Astrocyte (in vitro differentiated cells and primary cell): ENCODE measurements at regions not wholly inside any gene's neighbourhood (a gene's known extent, or its start where the extent isn't known, plus 50 kb on each side); places are given as distances from the start of the nearest gene placed in this dataset.

Experiments
- DNase-seq: peaks from one replicate; pipeline ENCODE4 v3.0.0-alpha.2; 2010; ENCODE audit warnings: low read depth
- FAIRE-seq: peaks from 2 replicates; lab custom pipeline; 2011; peaks lifted over from hg19 to GRCh38; lab: Jason Lieb, UNC
- H2AFZ ChIP-seq: 2 replicates; pipeline ENCODE4 v1.6.0; 2012; ENCODE audit warnings: low read depth, low read length, inconsistent platforms
- H3K27ac ChIP-seq: 2 replicates; pipeline ENCODE4 v1.5.1; 2011; ENCODE audit warnings: low read depth, low read length, inconsistent platforms
- H3K27me3 ChIP-seq: 2 replicates; pipeline ENCODE4 v1.6.0; 2011; ENCODE audit warnings: low read length, inconsistent platforms; ENCODE audit not compliant: insufficient read depth
- H3K36me3 ChIP-seq: 2 replicates; pipeline ENCODE4 v1.5.1; 2011; ENCODE audit warnings: low read length, inconsistent platforms; ENCODE audit not compliant: insufficient read depth
- H3K4me1 ChIP-seq: 2 replicates; pipeline ENCODE4 v1.5.1; 2011; ENCODE audit warnings: low read length, inconsistent platforms; ENCODE audit not compliant: insufficient read depth
- H3K4me2 ChIP-seq: 2 replicates; pipeline ENCODE4 v1.6.0; 2012; ENCODE audit warnings: low read length, inconsistent platforms
- H3K4me3 ChIP-seq: 2 replicates; pipeline ENCODE4 v1.5.1; 2011; ENCODE audit warnings: low read depth, mild to moderate bottlenecking, low read length, inconsistent platforms; ENCODE audit not compliant: insufficient read depth
- H3K79me2 ChIP-seq: 2 replicates; pipeline ENCODE4 v1.6.0; 2012; ENCODE audit warnings: mild to moderate bottlenecking, low read length, inconsistent platforms; ENCODE audit not compliant: insufficient read depth
- H3K9ac ChIP-seq: 2 replicates; pipeline ENCODE4 v1.6.0; 2012; ENCODE audit warnings: mild to moderate bottlenecking, low read length, inconsistent platforms
- H3K9me3 ChIP-seq: 2 replicates; pipeline ENCODE4 v1.5.1; 2012; ENCODE audit warnings: low read depth, mild to moderate bottlenecking, low read length, inconsistent platforms; ENCODE audit not compliant: insufficient read depth
- H4K20me1 ChIP-seq: 2 replicates; pipeline ENCODE4 v1.6.0; 2012; ENCODE audit warnings: low read length, inconsistent platforms; ENCODE audit not compliant: insufficient read depth
- H3K27ac Mint-ChIP-seq: one replicate; pipeline ENCODE4 v1.8.0; 2021; ENCODE audit warnings: mild to moderate bottlenecking, mixed read lengths; ENCODE audit not compliant: unreplicated experiment
- H3K27me3 Mint-ChIP-seq: one replicate; pipeline ENCODE4 v1.8.0; 2021; ENCODE audit warnings: low read depth, mixed read lengths; ENCODE audit not compliant: unreplicated experiment
- H3K36me3 Mint-ChIP-seq: one replicate; pipeline ENCODE4 v1.8.0; 2021; ENCODE audit warnings: low read depth, mixed read lengths; ENCODE audit not compliant: unreplicated experiment
- H3K4me1 Mint-ChIP-seq: one replicate; pipeline ENCODE4 v1.8.0; 2021; ENCODE audit warnings: low read depth, mixed read lengths; ENCODE audit not compliant: unreplicated experiment
- H3K4me3 Mint-ChIP-seq: one replicate; pipeline ENCODE4 v1.8.0; 2021; ENCODE audit warnings: mild to moderate bottlenecking, moderate library complexity, mixed read lengths; ENCODE audit not compliant: unreplicated experiment
- H3K9me3 Mint-ChIP-seq: one replicate; pipeline ENCODE4 v1.8.0; 2021; ENCODE audit warnings: mild to moderate bottlenecking, mixed read lengths; ENCODE audit not compliant: unreplicated experiment
- CTCF ChIP-seq: IDR thresholded peaks from 2 replicates; pipeline ENCODE4 v1.5.1; 2011; ENCODE audit warnings: low read depth, mild to moderate bottlenecking, inconsistent platforms, low read length, moderate library complexity; ENCODE audit not compliant: insufficient read depth
- EZH2 ChIP-seq: IDR thresholded peaks from 2 replicates; pipeline ENCODE4 v1.6.1; 2012; ENCODE audit warnings: mild to moderate bottlenecking, low read length, inconsistent platforms; ENCODE audit not compliant: insufficient read depth

- Histone ChIP-seq H3K27ac (no peak overlapping the region), H2AFZ (no peak overlapping the region), H3K4me1 (no peaks in the 10 kb centered on the region), H3K4me2 (no peak overlapping the region), H3K4me3 (no peak overlapping the region), H3K9me3 (no peaks in the 10 kb centered on the region), H3K36me3 (no peaks in the 10 kb centered on the region), H3K79me2 (no peaks in the 10 kb centered on the region), H4K20me1 (no peaks in the 10 kb centered on the region), H3K9ac (no peak overlapping the region), H3K27me3 (peaks cover 3% of the 10 kb centered on the region)
- FAIRE-seq = no peak
- Mint-ChIP-seq H3K4me1 (no peaks in the 10 kb centered on the region), H3K27ac (no peak overlapping the region), H3K36me3 (no peaks in the 10 kb centered on the region), H3K27me3 (peaks cover 7% of the 10 kb centered on the region), H3K4me3 (no peak overlapping the region), H3K9me3 (no peaks in the 10 kb centered on the region)
- TF ChIP-seq EZH2 (no peak), CTCF (no peak)
- no peak for DNase-seq
Measured at GRCh38 chr17:62126292-62126691, 61.2 kb upstream of the MED13 start.

GRCh38 chr17:62125307-62125706, 60.2 kb upstream of the MED13 start:
- Histone ChIP-seq H3K9me3 (no peaks in the 10 kb centered on the region), H3K36me3 (no peaks in the 10 kb centered on the region)
- no peaks in the 10 kb centered on the region for H3K9me3 Mint-ChIP-seq

More at GRCh38 chr17:62125307-62125706, 60.2 kb upstream of the MED13 start:
- H3K36me3 Mint-ChIP-seq = no peaks in the 10 kb centered on the region
- no peak for DNase-seq
- H3K4me1 Mint-ChIP-seq = no peaks in the 10 kb centered on the region
- H2AFZ ChIP-seq = no peak overlapping the region
- H3K27ac ChIP-seq = no peak overlapping the region
- H3K27me3 ChIP-seq = peaks cover 3% of the 10 kb centered on the region
- H3K79me2 ChIP-seq = no peaks in the 10 kb centered on the region
- no peak overlapping the region for H3K4me2 ChIP-seq
- no peaks in the 10 kb centered on the region for H4K20me1 ChIP-seq
- H3K9ac ChIP-seq = no peak overlapping the region
- H3K4me3 Mint-ChIP-seq = peak overlapping the region; percentile 2
- H3K27me3 Mint-ChIP-seq = peaks cover 7% of the 10 kb centered on the region
- H3K27ac Mint-ChIP-seq = no peak overlapping the region
- no peak for TF ChIP-seq CTCF
- no peak for TF ChIP-seq EZH2
- no peak for FAIRE-seq
- no peak overlapping the region for H3K4me3 ChIP-seq
- H3K4me1 ChIP-seq = no peaks in the 10 kb centered on the region
